BLaER1 (cell line): ENCODE measurements at regions not wholly inside any gene's neighbourhood (a gene's known extent, or its start where the extent isn't known, plus 50 kb on each side); places are given as distances from the start of the nearest gene placed in this dataset.

Experiments
- H3K27ac ChIP-seq: shearing (Covaris generic); formaldehyde crosslinking; 2 replicates; pipeline ENCODE4 v1.8.1; 2022
- H3K27me3 ChIP-seq: shearing (Covaris generic); formaldehyde crosslinking; 2 replicates; pipeline ENCODE4 v1.8.1; 2022
- H3K36me3 ChIP-seq: shearing (Covaris generic); formaldehyde crosslinking; 2 replicates; pipeline ENCODE4 v1.8.1; 2022
- H3K4me1 ChIP-seq: shearing (Covaris generic); formaldehyde crosslinking; 2 replicates; pipeline ENCODE4 v1.8.1; 2022
- H3K4me2 ChIP-seq: shearing (Covaris generic); formaldehyde crosslinking; 2 replicates; pipeline ENCODE4 v1.8.1; 2022
- H3K4me3 ChIP-seq: shearing (Covaris generic); formaldehyde crosslinking; 2 replicates; pipeline ENCODE4 v1.8.1; 2022
- H3K9ac ChIP-seq: shearing (Covaris generic); formaldehyde crosslinking; 2 replicates; pipeline ENCODE4 v1.8.1; 2022
- H3K9me3 ChIP-seq: shearing (Covaris generic); formaldehyde crosslinking; 2 replicates; pipeline ENCODE4 v1.8.1; 2022
- H4K20me1 ChIP-seq: shearing (Covaris generic); formaldehyde crosslinking; 2 replicates; pipeline ENCODE4 v1.8.1; 2022
- Cebpa-rat ChIP-seq: shearing (Covaris generic); IDR thresholded peaks from 2 replicates; pipeline ENCODE4 v1.8.1; 2022

- Histone ChIP-seq H3K27me3 (no peaks in the 10 kb centered on the region), H3K4me1 (no peaks in the 10 kb centered on the region), H4K20me1 (no peaks in the 10 kb centered on the region), H3K9me3 (no peaks in the 10 kb centered on the region), H3K36me3 (no peaks in the 10 kb centered on the region), H3K9ac (no peak overlapping the region), H3K27ac (no peak overlapping the region), H3K4me3 (no peak overlapping the region), H3K4me2 (no peak overlapping the region)
- TF ChIP-seq Cebpa-rat, result no peak
These were observed 538.3 kb downstream of the EDEM1 start for GRCh38 chr3:5725801-5726200.

DNA sequence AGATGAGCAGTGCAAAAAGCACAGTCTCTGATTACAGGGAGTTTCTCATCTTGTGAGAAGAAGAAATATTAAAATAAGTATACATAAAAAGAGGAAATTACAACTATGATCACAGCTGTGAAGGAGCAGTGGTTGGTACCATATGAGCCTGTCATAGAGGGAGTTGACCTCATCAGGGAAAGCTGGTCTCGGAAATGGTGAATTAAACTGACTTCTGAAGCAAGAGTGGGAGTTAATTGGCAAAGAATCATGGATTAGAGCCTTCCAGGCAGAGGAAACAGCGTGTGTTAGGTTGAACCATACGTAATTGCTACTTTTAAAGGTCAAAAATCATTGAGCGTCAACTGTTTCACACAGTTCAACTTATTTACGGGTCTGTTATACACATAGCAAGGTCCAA, 539.1 kb downstream of the EDEM1 start:
- Histone ChIP-seq H3K4me1 (no peaks in the 10 kb centered on the region), H3K27ac (no peak overlapping the region), H3K4me2 (no peak overlapping the region), H4K20me1 (no peaks in the 10 kb centered on the region), H3K9me3 (no peaks in the 10 kb centered on the region), H3K36me3 (no peaks in the 10 kb centered on the region), H3K9ac (no peak overlapping the region), H3K27me3 (no peaks in the 10 kb centered on the region), H3K4me3 (no peak overlapping the region)
- no peak for TF ChIP-seq Cebpa-rat

DNA sequence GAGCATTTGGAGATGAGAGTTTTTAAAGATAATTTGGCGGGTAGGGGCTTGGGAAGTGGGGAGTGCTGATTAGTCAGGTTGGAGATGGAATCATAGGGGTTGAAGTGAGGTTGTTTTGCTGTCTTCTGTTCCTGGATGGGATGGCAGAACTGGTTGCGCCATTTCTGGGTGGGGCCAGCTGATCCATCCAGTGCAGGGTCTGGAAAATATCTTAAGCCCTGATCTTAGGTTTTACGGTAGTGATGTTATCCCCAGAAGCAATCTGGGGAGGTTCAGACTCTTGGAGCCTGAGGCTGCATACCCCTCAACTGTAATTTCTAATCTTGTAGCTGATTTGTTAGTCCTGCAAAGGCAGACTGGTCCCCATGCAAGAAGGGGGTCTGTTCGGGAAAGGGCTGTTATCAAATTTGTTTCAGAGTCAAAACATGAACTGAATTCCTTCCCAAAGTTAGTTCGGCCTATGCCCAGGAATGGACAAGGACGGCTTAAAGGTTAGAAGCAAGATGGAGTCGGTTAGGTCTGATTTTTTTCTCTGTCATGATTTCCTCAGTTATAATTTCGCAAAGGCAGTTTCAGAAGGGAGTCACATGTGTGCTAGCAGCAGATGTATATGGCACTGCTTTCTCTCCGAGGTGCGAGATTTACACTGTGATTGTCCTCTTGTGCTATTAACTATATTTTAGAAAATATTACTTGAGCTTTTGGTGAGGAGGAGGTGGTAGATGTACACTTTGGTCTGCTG, 540.4 kb downstream of the EDEM1 start:
- H4K20me1 ChIP-seq, result no peaks in the 10 kb centered on the region
- no peaks in the 10 kb centered on the region for H3K4me1 ChIP-seq
- H3K36me3 ChIP-seq, result no peaks in the 10 kb centered on the region
- no peak overlapping the region for H3K4me3 ChIP-seq
- H3K27ac ChIP-seq, result no peak overlapping the region
- no peak for TF ChIP-seq Cebpa-rat
- no peak overlapping the region for H3K4me2 ChIP-seq
- no peaks in the 10 kb centered on the region for H3K9me3 ChIP-seq
- no peaks in the 10 kb centered on the region for H3K27me3 ChIP-seq
- H3K9ac ChIP-seq, result no peak overlapping the region

DNA sequence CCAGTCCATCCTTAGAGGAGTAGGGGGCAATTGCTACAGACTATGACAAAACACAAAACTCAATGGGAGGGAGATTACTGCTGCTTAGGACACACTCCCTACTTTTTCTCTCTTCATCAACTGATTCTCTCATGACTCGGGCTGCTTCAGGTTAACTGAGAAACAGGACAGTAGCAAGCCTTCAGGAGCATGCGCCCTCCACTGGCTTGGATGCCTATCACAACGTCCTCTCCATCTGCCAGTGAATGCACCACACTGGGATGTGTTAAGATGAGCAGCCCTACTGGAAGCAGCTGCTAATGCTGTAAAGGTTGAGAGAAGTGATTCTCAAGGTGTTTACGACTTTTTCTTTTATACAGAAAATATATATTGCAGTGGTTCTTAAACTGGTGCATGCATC, 542.3 kb downstream of the EDEM1 start:
- Histone ChIP-seq H3K9me3 (no peaks in the 10 kb centered on the region), H3K27me3 (no peaks in the 10 kb centered on the region), H3K4me1 (no peaks in the 10 kb centered on the region), H3K36me3 (no peaks in the 10 kb centered on the region), H3K4me2 (no peak overlapping the region), H4K20me1 (no peaks in the 10 kb centered on the region), H3K4me3 (no peak overlapping the region), H3K9ac (no peak overlapping the region), H3K27ac (no peak overlapping the region)
- no peak for TF ChIP-seq Cebpa-rat

DNA sequence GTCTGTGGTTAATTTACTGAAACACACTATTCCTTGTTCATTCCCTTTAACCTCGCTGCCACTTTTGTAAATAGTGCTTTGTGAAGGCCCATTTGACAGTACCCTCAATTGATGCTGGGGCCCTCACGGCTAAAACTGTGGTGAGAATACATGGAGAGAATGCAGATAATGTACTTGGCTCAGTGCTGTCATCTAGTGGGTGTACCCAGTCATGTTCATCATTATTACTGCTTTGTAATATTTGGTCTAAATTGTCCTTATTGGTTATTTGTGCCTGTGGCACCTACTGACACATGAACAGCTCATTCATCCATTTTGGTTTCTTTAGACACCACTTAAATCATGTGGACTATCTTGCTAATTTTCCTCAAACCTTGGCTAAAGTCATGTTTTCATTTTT, 543.6 kb downstream of the EDEM1 start:
- no peaks in the 10 kb centered on the region for H4K20me1 ChIP-seq
- no peaks in the 10 kb centered on the region for H3K27me3 ChIP-seq
- no peak overlapping the region for H3K4me2 ChIP-seq
- H3K27ac ChIP-seq, result no peak overlapping the region
- no peak overlapping the region for H3K9ac ChIP-seq
- H3K36me3 ChIP-seq, result no peaks in the 10 kb centered on the region
- no peak overlapping the region for H3K4me3 ChIP-seq
- TF ChIP-seq Cebpa-rat, result no peak
- no peaks in the 10 kb centered on the region for H3K4me1 ChIP-seq
- no peaks in the 10 kb centered on the region for H3K9me3 ChIP-seq

DNA sequence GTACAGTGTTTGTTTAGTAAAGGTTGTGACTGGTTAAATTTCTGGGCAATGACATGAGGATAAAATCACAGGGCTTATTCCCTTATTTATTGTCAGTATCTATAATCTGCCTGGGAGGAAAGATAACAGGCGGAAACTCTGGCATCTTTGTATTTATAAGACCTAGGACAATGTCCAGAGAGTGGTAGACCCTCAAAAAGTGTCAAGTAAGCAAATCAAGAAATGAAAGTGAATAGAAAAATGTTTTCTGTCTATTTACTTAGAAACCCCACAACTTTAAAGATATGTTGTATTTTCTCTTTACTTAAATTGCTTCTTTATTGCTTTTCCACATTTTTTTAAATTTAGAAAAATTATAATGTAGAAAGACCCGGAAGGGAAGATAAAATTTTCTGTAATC, 544.6 kb downstream of the EDEM1 start:
- no peak overlapping the region for H3K4me3 ChIP-seq
- no peaks in the 10 kb centered on the region for H4K20me1 ChIP-seq
- no peak overlapping the region for H3K27ac ChIP-seq
- no peak overlapping the region for H3K4me2 ChIP-seq
- H3K4me1 ChIP-seq, result no peaks in the 10 kb centered on the region
- H3K9me3 ChIP-seq, result no peaks in the 10 kb centered on the region
- no peak for TF ChIP-seq Cebpa-rat
- H3K9ac ChIP-seq, result no peak overlapping the region
- H3K36me3 ChIP-seq, result no peaks in the 10 kb centered on the region
- H3K27me3 ChIP-seq, result no peaks in the 10 kb centered on the region

- H3K27ac ChIP-seq, result no peak overlapping the region
- no peak for TF ChIP-seq Cebpa-rat
- H3K9me3 ChIP-seq, result no peaks in the 10 kb centered on the region
- H3K36me3 ChIP-seq, result no peaks in the 10 kb centered on the region
- H3K27me3 ChIP-seq, result no peaks in the 10 kb centered on the region
- H3K4me1 ChIP-seq, result no peaks in the 10 kb centered on the region
- H4K20me1 ChIP-seq, result no peaks in the 10 kb centered on the region
- no peak overlapping the region for H3K9ac ChIP-seq
- no peak overlapping the region for H3K4me3 ChIP-seq
- H3K4me2 ChIP-seq, result no peak overlapping the region
These were observed 546.5 kb downstream of the EDEM1 start for GRCh38 chr3:5733995-5734394.

GRCh38 chr3:5735896-5736295, 548.4 kb downstream of the EDEM1 start:
- Histone ChIP-seq H3K36me3 (no peaks in the 10 kb centered on the region), H3K4me1 (no peaks in the 10 kb centered on the region), H3K27me3 (no peaks in the 10 kb centered on the region), H4K20me1 (no peaks in the 10 kb centered on the region), H3K4me2 (no peak overlapping the region), H3K27ac (no peak overlapping the region), H3K9ac (no peak overlapping the region), H3K4me3 (no peak overlapping the region), H3K9me3 (no peaks in the 10 kb centered on the region)
- no peak for TF ChIP-seq Cebpa-rat

GRCh38 chr3:5739299-5739935, 551.9 kb downstream of the EDEM1 start:
- H3K27ac ChIP-seq, result no peak overlapping the region
- TF ChIP-seq Cebpa-rat, result no peak
- no peaks in the 10 kb centered on the region for H3K36me3 ChIP-seq
- no peaks in the 10 kb centered on the region for H3K4me1 ChIP-seq
- no peaks in the 10 kb centered on the region for H3K9me3 ChIP-seq
- H3K9ac ChIP-seq, result no peak overlapping the region
- H4K20me1 ChIP-seq, result no peaks in the 10 kb centered on the region
- H3K4me3 ChIP-seq, result no peak overlapping the region
- no peak overlapping the region for H3K4me2 ChIP-seq
- H3K27me3 ChIP-seq, result no peaks in the 10 kb centered on the region

- no peaks in the 10 kb centered on the region for H3K27me3 ChIP-seq
- H4K20me1 ChIP-seq, result no peaks in the 10 kb centered on the region
- no peak overlapping the region for H3K4me3 ChIP-seq
- TF ChIP-seq Cebpa-rat, result no peak
- H3K27ac ChIP-seq, result no peak overlapping the region
- no peak overlapping the region for H3K4me2 ChIP-seq
- no peak overlapping the region for H3K9ac ChIP-seq
- no peaks in the 10 kb centered on the region for H3K4me1 ChIP-seq
- H3K36me3 ChIP-seq, result no peaks in the 10 kb centered on the region
- H3K9me3 ChIP-seq, result no peaks in the 10 kb centered on the region
These were observed 552.4 kb downstream of the EDEM1 start for GRCh38 chr3:5739949-5740348.
